Astrocyte (in vitro differentiated cells and primary cell): ENCODE measurements at regions not wholly inside any gene's neighbourhood (a gene's known extent, or its start where the extent isn't known, plus 50 kb on each side); places are given as distances from the start of the nearest gene placed in this dataset.
A peak's percentile ranks its signal among the peaks of the same experiment; 100 is the strongest.

Experiments
- DNase-seq: peaks from one replicate; pipeline ENCODE4 v3.0.0-alpha.2; 2010; ENCODE audit warnings: low read depth
- FAIRE-seq: peaks from 2 replicates; lab custom pipeline; 2011; peaks lifted over from hg19 to GRCh38; lab: Jason Lieb, UNC
- H2AFZ ChIP-seq: 2 replicates; pipeline ENCODE4 v1.6.0; 2012; ENCODE audit warnings: low read depth, low read length, inconsistent platforms
- H3K27ac ChIP-seq: 2 replicates; pipeline ENCODE4 v1.5.1; 2011; ENCODE audit warnings: low read depth, low read length, inconsistent platforms
- H3K27me3 ChIP-seq: 2 replicates; pipeline ENCODE4 v1.6.0; 2011; ENCODE audit warnings: low read length, inconsistent platforms; ENCODE audit not compliant: insufficient read depth
- H3K36me3 ChIP-seq: 2 replicates; pipeline ENCODE4 v1.5.1; 2011; ENCODE audit warnings: low read length, inconsistent platforms; ENCODE audit not compliant: insufficient read depth
- H3K4me1 ChIP-seq: 2 replicates; pipeline ENCODE4 v1.5.1; 2011; ENCODE audit warnings: low read length, inconsistent platforms; ENCODE audit not compliant: insufficient read depth
- H3K4me2 ChIP-seq: 2 replicates; pipeline ENCODE4 v1.6.0; 2012; ENCODE audit warnings: low read length, inconsistent platforms
- H3K4me3 ChIP-seq: 2 replicates; pipeline ENCODE4 v1.5.1; 2011; ENCODE audit warnings: low read depth, mild to moderate bottlenecking, low read length, inconsistent platforms; ENCODE audit not compliant: insufficient read depth
- H3K79me2 ChIP-seq: 2 replicates; pipeline ENCODE4 v1.6.0; 2012; ENCODE audit warnings: mild to moderate bottlenecking, low read length, inconsistent platforms; ENCODE audit not compliant: insufficient read depth
- H3K9ac ChIP-seq: 2 replicates; pipeline ENCODE4 v1.6.0; 2012; ENCODE audit warnings: mild to moderate bottlenecking, low read length, inconsistent platforms
- H3K9me3 ChIP-seq: 2 replicates; pipeline ENCODE4 v1.5.1; 2012; ENCODE audit warnings: low read depth, mild to moderate bottlenecking, low read length, inconsistent platforms; ENCODE audit not compliant: insufficient read depth
- H4K20me1 ChIP-seq: 2 replicates; pipeline ENCODE4 v1.6.0; 2012; ENCODE audit warnings: low read length, inconsistent platforms; ENCODE audit not compliant: insufficient read depth
- H3K27ac Mint-ChIP-seq: one replicate; pipeline ENCODE4 v1.8.0; 2021; ENCODE audit warnings: mild to moderate bottlenecking, mixed read lengths; ENCODE audit not compliant: unreplicated experiment
- H3K27me3 Mint-ChIP-seq: one replicate; pipeline ENCODE4 v1.8.0; 2021; ENCODE audit warnings: low read depth, mixed read lengths; ENCODE audit not compliant: unreplicated experiment
- H3K36me3 Mint-ChIP-seq: one replicate; pipeline ENCODE4 v1.8.0; 2021; ENCODE audit warnings: low read depth, mixed read lengths; ENCODE audit not compliant: unreplicated experiment
- H3K4me1 Mint-ChIP-seq: one replicate; pipeline ENCODE4 v1.8.0; 2021; ENCODE audit warnings: low read depth, mixed read lengths; ENCODE audit not compliant: unreplicated experiment
- H3K4me3 Mint-ChIP-seq: one replicate; pipeline ENCODE4 v1.8.0; 2021; ENCODE audit warnings: mild to moderate bottlenecking, moderate library complexity, mixed read lengths; ENCODE audit not compliant: unreplicated experiment
- H3K9me3 Mint-ChIP-seq: one replicate; pipeline ENCODE4 v1.8.0; 2021; ENCODE audit warnings: mild to moderate bottlenecking, mixed read lengths; ENCODE audit not compliant: unreplicated experiment
- EZH2 ChIP-seq: IDR thresholded peaks from 2 replicates; pipeline ENCODE4 v1.6.1; 2012; ENCODE audit warnings: mild to moderate bottlenecking, low read length, inconsistent platforms; ENCODE audit not compliant: insufficient read depth
- TF ChIP-seq, protein P1 (sequence below): IDR thresholded peaks from 2 replicates; pipeline ENCODE4 v1.5.1; 2011; ENCODE audit warnings: low read depth, mild to moderate bottlenecking, inconsistent platforms, low read length, moderate library complexity; ENCODE audit not compliant: insufficient read depth

DNA sequence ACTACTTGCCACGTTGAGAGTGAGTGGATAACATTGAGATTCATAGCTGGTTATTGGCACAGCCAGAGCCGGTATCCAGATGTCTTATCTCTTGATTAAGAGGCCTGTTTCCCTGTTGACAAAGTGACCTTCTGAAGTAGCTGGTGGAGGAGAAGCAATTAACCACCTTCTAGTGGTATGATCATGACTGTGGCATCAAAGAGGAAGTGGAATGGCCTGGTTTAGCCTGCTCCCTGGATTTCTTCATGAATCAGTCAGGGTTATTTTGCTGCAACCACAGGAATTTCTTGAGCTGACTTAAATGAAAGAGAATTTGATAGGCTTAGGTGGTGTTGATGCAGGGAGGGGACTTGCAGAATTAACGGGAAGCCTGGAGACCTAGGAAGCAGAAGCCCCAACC, 398.3 kb downstream of the MFSD1 start:
- Histone ChIP-seq H3K9ac (no peak overlapping the region), H2AFZ (peak overlapping the region; percentile 36), H3K27ac (no peak overlapping the region), H3K79me2 (no peaks in the 10 kb centered on the region), H3K9me3 (no peaks in the 10 kb centered on the region), H3K36me3 (no peaks in the 10 kb centered on the region), H3K4me3 (no peak overlapping the region), H3K4me1 (peaks cover 10% of the 10 kb centered on the region), H4K20me1 (no peaks in the 10 kb centered on the region), H3K4me2 (peak overlapping the region; percentile 69), H3K27me3 (no peaks in the 10 kb centered on the region)
- Mint-ChIP-seq H3K27me3 (peaks cover 4% of the 10 kb centered on the region), H3K36me3 (no peaks in the 10 kb centered on the region), H3K4me1 (peaks cover 13% of the 10 kb centered on the region), H3K27ac (peak overlapping the region; percentile 92), H3K4me3 (no peak overlapping the region), H3K9me3 (peaks cover 12% of the 10 kb centered on the region)
- DNase-seq (peak; percentile 96), FAIRE-seq (no peak)
- TF ChIP-seq, protein P1, sequence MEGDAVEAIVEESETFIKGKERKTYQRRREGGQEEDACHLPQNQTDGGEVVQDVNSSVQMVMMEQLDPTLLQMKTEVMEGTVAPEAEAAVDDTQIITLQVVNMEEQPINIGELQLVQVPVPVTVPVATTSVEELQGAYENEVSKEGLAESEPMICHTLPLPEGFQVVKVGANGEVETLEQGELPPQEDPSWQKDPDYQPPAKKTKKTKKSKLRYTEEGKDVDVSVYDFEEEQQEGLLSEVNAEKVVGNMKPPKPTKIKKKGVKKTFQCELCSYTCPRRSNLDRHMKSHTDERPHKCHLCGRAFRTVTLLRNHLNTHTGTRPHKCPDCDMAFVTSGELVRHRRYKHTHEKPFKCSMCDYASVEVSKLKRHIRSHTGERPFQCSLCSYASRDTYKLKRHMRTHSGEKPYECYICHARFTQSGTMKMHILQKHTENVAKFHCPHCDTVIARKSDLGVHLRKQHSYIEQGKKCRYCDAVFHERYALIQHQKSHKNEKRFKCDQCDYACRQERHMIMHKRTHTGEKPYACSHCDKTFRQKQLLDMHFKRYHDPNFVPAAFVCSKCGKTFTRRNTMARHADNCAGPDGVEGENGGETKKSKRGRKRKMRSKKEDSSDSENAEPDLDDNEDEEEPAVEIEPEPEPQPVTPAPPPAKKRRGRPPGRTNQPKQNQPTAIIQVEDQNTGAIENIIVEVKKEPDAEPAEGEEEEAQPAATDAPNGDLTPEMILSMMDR, result no peak
- no peak for TF ChIP-seq EZH2

DNA sequence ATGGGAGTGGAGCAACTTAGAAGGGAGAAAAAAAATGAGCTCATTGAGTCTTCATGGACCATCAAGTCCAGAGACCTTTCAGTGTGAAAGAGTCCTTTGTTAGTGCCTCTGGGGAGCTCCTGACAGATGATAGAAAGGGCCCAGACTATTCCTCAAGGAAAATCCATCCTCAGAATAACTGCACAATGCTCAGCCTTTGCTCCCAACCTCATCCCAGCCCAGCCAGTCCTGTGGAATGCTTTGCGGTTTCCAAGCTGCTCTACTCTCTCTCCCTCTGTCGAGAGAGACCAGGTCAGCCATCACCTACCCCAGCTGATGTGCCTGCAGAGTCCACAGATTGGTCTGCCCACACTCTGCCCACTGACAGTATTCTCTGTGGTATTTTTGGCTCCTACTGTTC, 406.2 kb downstream of the MFSD1 start:
- H3K27me3 Mint-ChIP-seq, result peaks cover 4% of the 10 kb centered on the region
- no peak overlapping the region for H3K4me3 ChIP-seq
- no peak for FAIRE-seq
- no peaks in the 10 kb centered on the region for H3K27me3 ChIP-seq
- DNase-seq, result peak; percentile 64
- peaks cover 2% of the 10 kb centered on the region for H3K4me1 Mint-ChIP-seq
- no peak overlapping the region for H3K27ac Mint-ChIP-seq
- H4K20me1 ChIP-seq, result no peaks in the 10 kb centered on the region
- H3K9ac ChIP-seq, result no peak overlapping the region
- H3K79me2 ChIP-seq, result no peaks in the 10 kb centered on the region
- no peaks in the 10 kb centered on the region for H3K9me3 ChIP-seq
- no peak overlapping the region for H3K27ac ChIP-seq
- no peak overlapping the region for H2AFZ ChIP-seq
- H3K36me3 Mint-ChIP-seq, result no peaks in the 10 kb centered on the region
- H3K4me2 ChIP-seq, result no peak overlapping the region
- TF ChIP-seq, protein P1, result no peak
- no peak for TF ChIP-seq EZH2
- H3K4me3 Mint-ChIP-seq, result no peak overlapping the region
- no peaks in the 10 kb centered on the region for H3K4me1 ChIP-seq
- H3K36me3 ChIP-seq, result no peaks in the 10 kb centered on the region
- H3K9me3 Mint-ChIP-seq, result peaks cover 3% of the 10 kb centered on the region

DNA sequence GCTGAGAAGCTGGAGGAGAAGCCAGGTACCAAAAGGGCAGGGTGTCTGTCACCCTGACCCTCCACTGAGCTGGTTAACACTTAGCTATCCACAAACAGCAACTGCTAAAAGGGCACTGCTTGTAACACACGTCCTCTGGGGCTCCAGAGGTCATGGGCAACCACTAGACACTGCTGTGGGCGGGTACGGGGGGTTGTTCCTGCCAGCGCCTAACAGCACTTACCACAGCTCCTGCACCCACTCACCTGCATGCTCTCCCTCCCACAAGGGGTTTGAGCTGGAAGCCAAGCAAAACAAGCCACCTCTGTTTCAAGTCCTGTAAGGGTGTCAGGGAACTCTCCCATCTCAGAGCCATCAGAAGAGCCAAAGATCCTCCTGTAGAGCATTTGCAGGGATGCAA, 407.6 kb downstream of the MFSD1 start:
- no peaks in the 10 kb centered on the region for H3K27me3 ChIP-seq
- H3K4me1 ChIP-seq, result no peaks in the 10 kb centered on the region
- H3K4me3 ChIP-seq, result no peak overlapping the region
- H3K36me3 ChIP-seq, result no peaks in the 10 kb centered on the region
- Mint-ChIP-seq H3K4me3 (no peak overlapping the region), H3K9me3 (peaks cover 3% of the 10 kb centered on the region), H3K27me3 (no peaks in the 10 kb centered on the region), H3K4me1 (peaks cover 2% of the 10 kb centered on the region), H3K36me3 (no peaks in the 10 kb centered on the region), H3K27ac (no peak overlapping the region)
- no peaks in the 10 kb centered on the region for H4K20me1 ChIP-seq
- no peak for TF ChIP-seq EZH2
- TF ChIP-seq, protein P1, result no peak
- H3K9ac ChIP-seq, result no peak overlapping the region
- no peaks in the 10 kb centered on the region for H3K9me3 ChIP-seq
- no peak overlapping the region for H2AFZ ChIP-seq
- H3K27ac ChIP-seq, result no peak overlapping the region
- H3K4me2 ChIP-seq, result no peak overlapping the region
- no peaks in the 10 kb centered on the region for H3K79me2 ChIP-seq
- DNase-seq (no peak), FAIRE-seq (no peak)
